HG03108 (cell line): ENCODE measurements at regions not wholly inside any gene's neighbourhood (a gene's known extent, or its start where the extent isn't known, plus 50 kb on each side); places are given as distances from the start of the nearest gene placed in this dataset.

Experiments
- ATAC-seq: cut with Tn5 transposase; IDR thresholded peaks from one replicate; pipeline ENCODE4 v1.9.1; 2021; ENCODE audit warnings: moderate library complexity; ENCODE audit not compliant: unreplicated experiment

- no peak for ATAC-seq
These were observed 82.7 kb downstream of the THAP12 start for GRCh38 chr11:76298255-76298654.

- ATAC-seq = no peak
These were observed 84.0 kb downstream of the THAP12 start for GRCh38 chr11:76296731-76297542.

GRCh38 chr11:76293189-76293631 lies 86.9 kb upstream of the WNT11 start:
- ATAC-seq = peak; percentile 50

GRCh38 chr11:76292583-76293188 lies 86.4 kb upstream of the WNT11 start:
- no peak for ATAC-seq

GRCh38 chr11:76291576-76292526 lies 85.5 kb upstream of the WNT11 start:
- no peak for ATAC-seq

GRCh38 chr11:76288166-76288980 lies 82.1 kb upstream of the WNT11 start:
- ATAC-seq = no peak

GRCh38 chr11:76287227-76287626 lies 80.9 kb upstream of the WNT11 start:
- ATAC-seq = no peak

GRCh38 chr11:76285397-76286104 lies 79.2 kb upstream of the WNT11 start:
- no peak for ATAC-seq

GRCh38 chr11:76284161-76284560 lies 77.9 kb upstream of the WNT11 start:
- ATAC-seq = no peak

- no peak for ATAC-seq
These were observed 76.7 kb upstream of the WNT11 start for GRCh38 chr11:76282811-76283595.

- no peak for ATAC-seq
These were observed 75.9 kb upstream of the WNT11 start for GRCh38 chr11:76282172-76282571.

GRCh38 chr11:76281558-76281906 lies 75.2 kb upstream of the WNT11 start:
- ATAC-seq = no peak

GRCh38 chr11:76280882-76281557 lies 74.7 kb upstream of the WNT11 start:
- ATAC-seq = no peak

GRCh38 chr11:76280151-76280881 lies 74.0 kb upstream of the WNT11 start:
- ATAC-seq = no peak

- no peak for ATAC-seq
These were observed 73.3 kb upstream of the WNT11 start for GRCh38 chr11:76279646-76280045.

GRCh38 chr11:76279038-76279437 lies 72.7 kb upstream of the WNT11 start:
- no peak for ATAC-seq

GRCh38 chr11:76278526-76278925 lies 72.2 kb upstream of the WNT11 start:
- no peak for ATAC-seq
